ENCODE measurements at regions not wholly inside any gene's neighbourhood (a gene's known extent, or its start where the extent isn't known, plus 50 kb on each side); places are given as distances from the start of the nearest gene placed in this dataset.

GRCh38 chr5:136805466-136805865 lies 440.1 kb upstream of the TRPC7 start:
- TF ChIP-seq, protein P1, sequence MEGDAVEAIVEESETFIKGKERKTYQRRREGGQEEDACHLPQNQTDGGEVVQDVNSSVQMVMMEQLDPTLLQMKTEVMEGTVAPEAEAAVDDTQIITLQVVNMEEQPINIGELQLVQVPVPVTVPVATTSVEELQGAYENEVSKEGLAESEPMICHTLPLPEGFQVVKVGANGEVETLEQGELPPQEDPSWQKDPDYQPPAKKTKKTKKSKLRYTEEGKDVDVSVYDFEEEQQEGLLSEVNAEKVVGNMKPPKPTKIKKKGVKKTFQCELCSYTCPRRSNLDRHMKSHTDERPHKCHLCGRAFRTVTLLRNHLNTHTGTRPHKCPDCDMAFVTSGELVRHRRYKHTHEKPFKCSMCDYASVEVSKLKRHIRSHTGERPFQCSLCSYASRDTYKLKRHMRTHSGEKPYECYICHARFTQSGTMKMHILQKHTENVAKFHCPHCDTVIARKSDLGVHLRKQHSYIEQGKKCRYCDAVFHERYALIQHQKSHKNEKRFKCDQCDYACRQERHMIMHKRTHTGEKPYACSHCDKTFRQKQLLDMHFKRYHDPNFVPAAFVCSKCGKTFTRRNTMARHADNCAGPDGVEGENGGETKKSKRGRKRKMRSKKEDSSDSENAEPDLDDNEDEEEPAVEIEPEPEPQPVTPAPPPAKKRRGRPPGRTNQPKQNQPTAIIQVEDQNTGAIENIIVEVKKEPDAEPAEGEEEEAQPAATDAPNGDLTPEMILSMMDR (conservative IDR thresholded peaks at IDR 0.05; ENCODE audit: low read length), result peak; percentile 42
- TF ChIP-seq EZH2phosphoT487 (IDR thresholded peaks at IDR 0.05; ENCODE audit: borderline replicate concordance), result no peak

Data from Loucy (cell line).